AG04449 (cell line): ENCODE measurements at regions not wholly inside any gene's neighbourhood (a gene's known extent, or its start where the extent isn't known, plus 50 kb on each side); places are given as distances from the start of the nearest gene placed in this dataset.

Experiments used
- CTCF ChIA-PET: fragments of 350-600 bp; formaldehyde crosslinking; extraction: SDS; loops from one replicate; lab custom pipeline; 2021; ENCODE audit warnings: antibody characterized with exemption; lab: Yijun Ruan, JAX
- POLR2A ChIA-PET: fragments of 400-600, 350-600 bp; formaldehyde crosslinking; extraction: SDS; loops from one replicate; lab custom pipeline; 2020; ENCODE audit warnings: antibody characterized with exemption, inconsistent platforms; lab: Yijun Ruan, JAX
- DNase-seq: peaks from one replicate; pipeline ENCODE4 v3.0.0-alpha.2; 2010; ENCODE audit warnings: low read depth, low spot score
- H3K4me3 ChIP-seq: 2 replicates; pipeline ENCODE4 v1.5.1; 2011; ENCODE audit warnings: low read depth, mild to moderate bottlenecking, control low read depth, low read length
- CTCF ChIP-seq: IDR thresholded peaks from one replicate; pipeline ENCODE4 v1.5.1; 2011; ENCODE audit warnings: mild to moderate bottlenecking, moderate library complexity, low read length, control low read depth, inconsistent platforms; ENCODE audit not compliant: insufficient read depth; ENCODE audit errors: missing control alignments

- H3K4me3 ChIP-seq, result no peak overlapping the region
- CTCF ChIA-PET, result interaction anchor here (0.7 kb wide), 1 partner anchor 17 kb away, joined by 3 read pairs; no protein-coding TSS in a partner anchor
- DNase-seq, result no peak
- no peak for TF ChIP-seq CTCF
- POLR2A ChIA-PET, result no interaction called here
Observed at GRCh38 chr9:78778318-78778717, 481.4 kb downstream of the PSAT1 start.

GRCh38 chr9:78778861-78779374 is 482.0 kb downstream of the PSAT1 start:
- POLR2A ChIA-PET, result no interaction called here
- DNase-seq, result no peak
- TF ChIP-seq CTCF, result no peak
- no peak overlapping the region for H3K4me3 ChIP-seq
- CTCF ChIA-PET, result interaction anchor here (0.9 kb wide), 1 partner anchor 339 kb away, joined by 3 read pairs; no protein-coding TSS in a partner anchor

- CTCF ChIA-PET, result interaction anchor here (1.0 kb wide), 1 partner anchor 173 kb away, joined by 3 read pairs; no protein-coding TSS in a partner anchor
- no peak for DNase-seq
- POLR2A ChIA-PET, result no interaction called here
- TF ChIP-seq CTCF, result no peak
- no peak overlapping the region for H3K4me3 ChIP-seq
Observed at GRCh38 chr9:78781681-78782080, 484.8 kb downstream of the PSAT1 start.

GRCh38 chr9:78782234-78782633 is 485.3 kb downstream of the PSAT1 start:
- ChIA-PET POLR2A (no interaction called here), CTCF (interaction anchor here (0.7 kb wide), 1 partner anchor 11 kb away, joined by 3 read pairs; no protein-coding TSS in a partner anchor)
- DNase-seq, result no peak
- H3K4me3 ChIP-seq, result no peak overlapping the region
- no peak for TF ChIP-seq CTCF

GRCh38 chr9:78782858-78783257 is 485.9 kb downstream of the PSAT1 start:
- POLR2A ChIA-PET, result no interaction called here
- no peak overlapping the region for H3K4me3 ChIP-seq

More at GRCh38 chr9:78782858-78783257, 485.9 kb downstream of the PSAT1 start:
- DNase-seq, result no peak
- no peak for TF ChIP-seq CTCF
- CTCF ChIA-PET, result interaction anchor here (0.7 kb wide), 1 partner anchor 12 kb away, joined by 3 read pairs; no protein-coding TSS in a partner anchor
